H1 (cell line): ENCODE measurements at regions not wholly inside any gene's neighbourhood (a gene's known extent, or its start where the extent isn't known, plus 50 kb on each side); places are given as distances from the start of the nearest gene placed in this dataset.

ENCODE experiments used
- CTCF ChIA-PET: fragments of 300-600 bp; sonication (Branson Sonifier 250); formaldehyde crosslinking; loops from one replicate; lab custom pipeline; 2021; ENCODE audit not compliant: partially characterized antibody; lab: Charles Lee
- POLR2A ChIA-PET: fragments of 300-600 bp; sonication (Branson Sonifier 250); formaldehyde crosslinking; loops from one replicate; lab custom pipeline; 2021; ENCODE audit warnings: inconsistent platforms; ENCODE audit not compliant: partially characterized antibody; lab: Charles Lee
- DNase-seq, 2 experiments: peaks; one replicate each; pipeline versions ENCODE4 v3.0.0 to v3.0.0-alpha.2; 2010 to 2022; ENCODE audit warnings: low spot score in 2 of 2, low read depth in 1 of 2, mixed read lengths in 1 of 2
- FAIRE-seq: peaks from 2 replicates; lab custom pipeline; 2011; peaks lifted over from hg19 to GRCh38; lab: Jason Lieb, UNC
- H2AFZ ChIP-seq: 2 replicates; pipeline ENCODE4 v1.8.1; 2012; ENCODE audit warnings: low read length, inconsistent platforms
- H2AK5ac ChIP-seq: 2 replicates; pipeline ENCODE4 v1.6.1; 2013; ENCODE audit warnings: low read depth, low read length
- H2BK120ac ChIP-seq: replicated peaks from 2 replicates; pipeline ENCODE3; 2013; ENCODE audit warnings: low read depth, low read length, inconsistent platforms
- H2BK12ac ChIP-seq: 2 replicates; pipeline ENCODE4 v1.6.1; 2013; ENCODE audit warnings: low read depth, low read length
- H2BK15ac ChIP-seq: 2 replicates; pipeline ENCODE4 v1.6.1; 2013; ENCODE audit warnings: low read length
- H2BK20ac ChIP-seq: 2 replicates; pipeline ENCODE4 v1.6.1; 2013; ENCODE audit warnings: low read length
- H2BK5ac ChIP-seq: 2 replicates; pipeline ENCODE4 v1.6.1; 2013; ENCODE audit warnings: low read depth, low read length
- H3K14ac ChIP-seq: 2 replicates; pipeline ENCODE4 v1.6.1; 2013; ENCODE audit warnings: inconsistent platforms; ENCODE audit not compliant: insufficient read length
- H3K18ac ChIP-seq: 2 replicates; pipeline ENCODE4 v1.6.1; 2013; ENCODE audit warnings: low read length; ENCODE audit errors: extremely low read depth
- H3K23ac ChIP-seq: 2 replicates; pipeline ENCODE4 v1.6.1; 2013; ENCODE audit warnings: inconsistent platforms; ENCODE audit not compliant: insufficient read length
- H3K23me2 ChIP-seq: 2 replicates; pipeline ENCODE4 v1.6.1; 2013; ENCODE audit warnings: low read depth, low read length
- H3K27ac ChIP-seq: 2 replicates; pipeline ENCODE4 v1.6.1; 2011; ENCODE audit warnings: low read depth, low read length, inconsistent platforms
- H3K27me3 ChIP-seq, 4 experiments: replicated peaks in 1 of 4; 1 replicate in 1 of 4; 2 replicates in 3 of 4; pipeline versions ENCODE4 v1.6.1 to v1.8.1; 2011 to 2013; ENCODE audit warnings: low read length in 3 of 4, mild to moderate bottlenecking in 3 of 4, inconsistent platforms in 2 of 4, mixed read lengths in 2 of 4, moderate library complexity in 1 of 4; ENCODE audit not compliant: control insufficient read depth in 3 of 4, insufficient read depth in 3 of 4; ENCODE audit errors: extremely low read depth in 1 of 4
- H3K36me3 ChIP-seq, 4 experiments: 2 replicates each; pipeline versions ENCODE4 v1.6.1 to v1.8.1; 2011 to 2013; ENCODE audit warnings: mild to moderate bottlenecking in 4 of 4, low read length in 3 of 4, moderate library complexity in 2 of 4, control low read depth in 1 of 4, inconsistent platforms in 1 of 4; ENCODE audit not compliant: insufficient read depth in 4 of 4, control insufficient read depth in 2 of 4
- H3K4ac ChIP-seq: replicated peaks from 2 replicates; pipeline ENCODE3; 2013; ENCODE audit warnings: low read length, low read depth, mixed read lengths, inconsistent platforms; ENCODE audit not compliant: insufficient read length
- H3K4me1 ChIP-seq, 4 experiments: replicated peaks in 1 of 4; 1 replicate in 1 of 4; 2 replicates in 3 of 4; pipeline versions ENCODE4 v1.6.1 to v1.8.1; 2011 to 2013; ENCODE audit warnings: low read length in 3 of 4, inconsistent platforms in 2 of 4, mixed read lengths in 1 of 4; ENCODE audit not compliant: insufficient read depth in 4 of 4, control insufficient read depth in 3 of 4
- H3K4me2 ChIP-seq, 2 experiments: 2 replicates each; pipeline versions ENCODE4 v1.6.1 to v1.8.1; 2011 to 2013; ENCODE audit warnings: low read depth in 2 of 2, low read length in 2 of 2, control low read depth in 1 of 2, inconsistent platforms in 1 of 2, mild to moderate bottlenecking in 1 of 2; ENCODE audit not compliant: insufficient read depth in 1 of 2
- H3K4me3 ChIP-seq, 4 experiments: fragments of 200-600, 300-600 bp in 1 of 4; sonication (generic), shearing (Covaris generic), sonication (Bioruptor Twin) in 1 of 4; 2 replicates each; pipeline versions ENCODE4 v1.5.1 to v1.8.1; 2011 to 2016; ENCODE audit warnings: low read length in 4 of 4, low read depth in 3 of 4, control low read depth in 2 of 4, inconsistent platforms in 2 of 4, mild to moderate bottlenecking in 2 of 4, mixed read lengths in 1 of 4, moderate library complexity in 1 of 4; ENCODE audit not compliant: insufficient read depth in 2 of 4; ENCODE audit errors: extremely low read depth in 1 of 4
- H3K56ac ChIP-seq: replicated peaks from 2 replicates; pipeline ENCODE3; 2013; ENCODE audit warnings: low read depth, mild to moderate bottlenecking, mixed read lengths, low read length, inconsistent platforms; ENCODE audit not compliant: insufficient read length
- H3K79me1 ChIP-seq: 2 replicates; pipeline ENCODE4 v1.6.1; 2013; ENCODE audit warnings: low read depth, low read length, control low read depth
- H3K79me2 ChIP-seq, 2 experiments: 2 replicates each; pipeline versions ENCODE4 v1.6.1 to v1.8.1; 2012 to 2013; ENCODE audit warnings: low read length in 2 of 2, mild to moderate bottlenecking in 2 of 2, inconsistent platforms in 1 of 2; ENCODE audit not compliant: insufficient read depth in 2 of 2, control insufficient read depth in 1 of 2
- H3K9ac ChIP-seq, 4 experiments: replicated peaks in 1 of 4; 1 replicate in 1 of 4; 2 replicates in 3 of 4; pipeline versions ENCODE4 v1.6.1 to v1.8.1; 2011 to 2013; ENCODE audit warnings: low read depth in 3 of 4, low read length in 3 of 4, control low read depth in 2 of 4, mild to moderate bottlenecking in 2 of 4, moderate library complexity in 2 of 4, inconsistent platforms in 1 of 4; ENCODE audit errors: extremely low read depth in 1 of 4
- H3K9me3 ChIP-seq, 2 experiments: 2 replicates each; pipeline versions ENCODE4 v1.6.1 to v1.8.1; 2012 to 2013; ENCODE audit warnings: mild to moderate bottlenecking in 2 of 2, moderate library complexity in 2 of 2, control low read depth in 1 of 2, inconsistent platforms in 1 of 2, low read depth in 1 of 2, low read length in 1 of 2, mixed read lengths in 1 of 2; ENCODE audit not compliant: insufficient read depth in 2 of 2
- H4K20me1 ChIP-seq, 2 experiments: replicated peaks in 1 of 2; 2 replicates each; pipeline versions ENCODE3 to v1.8.1; 2011 to 2013; ENCODE audit warnings: inconsistent platforms in 2 of 2, low read length in 2 of 2, mild to moderate bottlenecking in 1 of 2; ENCODE audit not compliant: insufficient read depth in 2 of 2, control insufficient read depth in 1 of 2
- H4K5ac ChIP-seq: 2 replicates; pipeline ENCODE4 v1.6.1; 2013; ENCODE audit warnings: low read length, low read depth, mixed read lengths, inconsistent platforms; ENCODE audit not compliant: insufficient read length
- H4K8ac ChIP-seq: 2 replicates; pipeline ENCODE4 v1.8.0; 2013; ENCODE audit warnings: mild to moderate bottlenecking, moderate library complexity, low read length, inconsistent platforms; ENCODE audit not compliant: insufficient read depth; ENCODE audit errors: extremely low read depth
- H4K91ac ChIP-seq: replicated peaks from 2 replicates; pipeline ENCODE3; 2013; ENCODE audit warnings: low read length, mixed read lengths, inconsistent platforms; ENCODE audit not compliant: insufficient read length
- WGBS, 2 experiments: shearing (Covaris generic) in 1 of 2; methylation state at CpG; one replicate each; pipeline versions ENCODE4 v1.1.6 to v1.1.7; 2013 to 2015; ENCODE audit warnings: low lambda C conversion rate in 2 of 2, mixed read lengths in 2 of 2, inconsistent platforms in 1 of 2, low coverage in 1 of 2, missing lambda C conversion rate in 1 of 2; ENCODE audit not compliant: insufficient replicate concordance in 2 of 2, insufficient coverage in 1 of 2, insufficient read length in 1 of 2; ENCODE audit errors: extremely low coverage in 1 of 2, missing lambda C conversion rate in 1 of 2; 5-methylcytosine and 5-hydroxymethylcytosine counted together

DNA sequence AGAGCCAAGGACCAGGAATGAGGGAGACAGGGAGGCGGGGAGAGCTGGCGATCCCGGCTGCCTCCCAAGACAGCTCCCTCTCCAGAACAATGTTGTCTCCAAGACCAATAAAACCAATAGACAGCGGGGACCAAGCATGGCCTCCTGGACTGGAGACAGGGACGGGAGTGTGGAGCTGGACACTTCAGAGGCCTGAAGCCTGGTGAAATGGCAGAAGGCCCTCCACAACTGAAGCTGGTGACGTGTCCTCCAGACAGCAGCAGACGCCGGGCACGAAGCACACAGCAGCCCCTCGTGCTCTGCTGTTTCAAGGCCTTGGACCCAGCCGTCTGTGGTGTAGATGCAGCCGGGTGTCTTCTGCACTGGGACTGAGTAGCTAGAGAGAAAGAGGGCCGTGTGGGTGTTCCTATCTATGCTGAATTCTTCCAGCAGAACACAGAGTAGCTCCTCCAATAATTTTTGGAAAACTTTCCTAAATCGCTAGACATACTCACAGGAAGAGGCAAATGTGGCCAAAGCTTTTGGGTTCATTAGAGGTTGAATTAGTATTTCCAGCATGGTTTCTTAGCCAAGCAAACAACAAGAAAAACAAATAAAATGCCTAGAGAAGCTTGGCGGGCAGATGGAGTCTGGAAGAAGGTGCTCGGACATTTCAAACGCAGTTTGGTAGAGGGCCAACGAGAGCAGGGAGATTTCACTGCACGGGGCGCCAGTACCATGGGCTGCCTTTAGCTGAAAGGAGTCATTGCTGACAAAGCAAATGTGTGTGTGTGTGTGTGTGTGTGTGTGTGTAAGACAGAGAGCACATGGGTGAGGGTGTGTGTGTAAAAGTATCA lies 570.4 kb downstream of the TCERG1L start:
- Histone ChIP-seq H3K23me2 (no peaks in the 10 kb centered on the region), H3K4ac (no peak overlapping the region), H3K27ac (no peak overlapping the region), H2BK20ac (no peak overlapping the region), H3K56ac (no peak overlapping the region), H3K9ac (no peak overlapping the region), H3K14ac (no peak overlapping the region), H4K20me1 (peaks cover 0 to 4% of the 10 kb centered on the region in 2 experiments), H3K4me2 (no peak overlapping the region), H2BK120ac (no peak overlapping the region), H2AFZ (no peak overlapping the region), H4K91ac (no peak overlapping the region), H3K79me1 (no peaks in the 10 kb centered on the region), H2BK15ac (no peak overlapping the region), H3K27me3 (no peaks in the 10 kb centered on the region), H3K9me3 (no peaks in the 10 kb centered on the region), H2BK5ac (no peak overlapping the region), H3K79me2 (no peaks in the 10 kb centered on the region), H2BK12ac (no peak overlapping the region), H3K4me1 (peaks cover 0 to 18% (median 12%) of the 10 kb centered on the region in 4 experiments; a peak in 6 of 7 replicates), H3K36me3 (no peaks in the 10 kb centered on the region), H3K4me3 (no peak overlapping the region), H4K5ac (no peak overlapping the region), H4K8ac (no peak overlapping the region), H3K18ac (no peak overlapping the region), H3K23ac (no peak overlapping the region), H2AK5ac (no peak overlapping the region)
- ChIA-PET POLR2A (no interaction called here), CTCF (interaction anchor here (0.8 kb wide), 1 partner anchor 276 kb away, joined by 3 read pairs; no protein-coding TSS in a partner anchor)
- 80% methylated on average over 20 of the region's 20 CpGs; no CpG with 5 or more reads in 1 of the 2 experiments for WGBS, 2 experiments
- no peak for DNase-seq
- no peak for FAIRE-seq
